ENCODE measurements at regions not wholly inside any gene's neighbourhood (a gene's known extent, or its start where the extent isn't known, plus 50 kb on each side); places are given as distances from the start of the nearest gene placed in this dataset.

DNA sequence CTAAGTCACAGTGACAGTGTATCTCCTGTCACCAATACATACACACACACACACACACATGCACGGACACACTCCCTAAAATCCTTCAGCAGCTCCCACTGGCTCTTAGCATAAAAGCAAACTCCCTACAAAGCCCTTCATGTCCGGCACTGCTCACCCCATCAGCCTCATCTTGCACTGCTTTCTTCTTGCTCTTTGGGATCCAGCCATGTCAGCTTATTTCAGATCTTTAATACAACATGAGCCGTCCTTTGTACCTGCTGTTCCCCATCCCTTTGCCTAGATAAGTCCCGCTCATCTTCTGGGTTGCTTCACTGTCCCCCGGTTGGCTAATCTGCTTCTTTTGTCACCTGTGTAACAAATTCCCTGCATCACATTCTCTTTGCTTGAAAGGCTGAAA, 82.1 kb upstream of the VAV3 start:
- CTCF ChIA-PET: no interaction called here
- H3K27ac Mint-ChIP-seq: no peak overlapping the region

GRCh38 chr1:108046026-108046425, 81.0 kb upstream of the VAV3 start:
- POLR2A ChIA-PET: interaction anchor here (1.2 kb wide), 1 partner anchor 78 kb away, joined by 3 read pairs; no protein-coding TSS in a partner anchor
- no peak for DNase-seq
- Mint-ChIP-seq H3K27ac (no peak overlapping the region), H3K4me3 (no peak overlapping the region), H3K9me3 (no peaks in the 10 kb centered on the region), H3K27me3 (peaks cover 3% of the 10 kb centered on the region), H3K36me3 (ENCODE audit: low read depth) (no peaks in the 10 kb centered on the region), H3K4me1 (peaks cover 36% of the 10 kb centered on the region)
- CTCF ChIA-PET: no interaction called here

More for the DNA sequence above, 82.1 kb upstream of the VAV3 start:
- no peaks in the 10 kb centered on the region for H3K9me3 Mint-ChIP-seq
- DNase-seq: no peak
- POLR2A ChIA-PET: no interaction called here
- peaks cover 3% of the 10 kb centered on the region for H3K27me3 Mint-ChIP-seq
- H3K36me3 Mint-ChIP-seq (ENCODE audit: low read depth): no peaks in the 10 kb centered on the region
- peaks cover 30% of the 10 kb centered on the region for H3K4me1 Mint-ChIP-seq
- no peak overlapping the region for H3K4me3 Mint-ChIP-seq

DNA sequence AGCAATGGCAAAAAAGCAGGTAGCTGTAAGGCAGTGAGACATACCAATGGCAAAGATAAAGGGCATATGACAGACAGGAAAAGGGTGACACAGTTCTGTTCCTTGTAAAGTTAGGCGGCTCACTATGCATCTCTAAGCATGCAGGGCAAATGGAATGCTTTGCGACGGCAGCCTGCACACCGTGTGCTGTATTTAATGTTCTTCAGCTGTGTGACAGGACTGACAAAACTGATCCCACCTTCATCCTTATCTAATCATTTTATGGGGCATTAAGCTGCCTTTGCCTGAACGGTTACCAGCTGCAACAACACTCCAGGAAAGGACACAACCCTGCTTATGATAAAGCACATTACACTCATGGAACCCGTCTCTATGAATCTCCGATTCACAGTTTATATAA, 80.5 kb upstream of the VAV3 start:
- Mint-ChIP-seq H3K27ac (no peak overlapping the region), H3K27me3 (peaks cover 3% of the 10 kb centered on the region), H3K4me3 (no peak overlapping the region), H3K9me3 (no peaks in the 10 kb centered on the region), H3K4me1 (peaks cover 30% of the 10 kb centered on the region), H3K36me3 (ENCODE audit: low read depth) (no peaks in the 10 kb centered on the region)
- DNase-seq: no peak
- ChIA-PET POLR2A (interaction anchor here (1.2 kb wide), 1 partner anchor 79 kb away, joined by 3 read pairs; no protein-coding TSS in a partner anchor), CTCF (no interaction called here)

DNA sequence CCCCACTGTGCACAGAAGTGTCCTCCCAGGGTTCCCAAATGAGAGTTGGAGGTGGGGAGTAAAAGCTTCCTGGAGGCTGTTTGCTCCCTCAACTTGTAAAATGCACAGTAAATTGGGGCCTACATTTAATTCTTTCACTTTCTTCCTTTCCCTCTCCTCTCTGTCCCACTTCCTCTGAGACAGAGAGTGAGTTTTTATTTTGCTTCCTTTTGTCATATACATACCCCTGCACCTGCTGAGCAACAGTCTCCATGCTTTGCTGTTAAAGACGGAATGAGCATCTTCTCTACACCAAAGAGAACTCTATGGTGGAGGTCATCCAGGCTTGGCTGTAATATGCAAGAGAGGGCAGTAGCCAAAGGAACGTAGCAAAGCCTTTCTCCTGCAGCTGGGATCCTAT, 79.3 kb upstream of the VAV3 start:
- POLR2A ChIA-PET: no interaction called here
- Mint-ChIP-seq H3K27ac (no peak overlapping the region), H3K27me3 (peaks cover 3% of the 10 kb centered on the region), H3K9me3 (no peaks in the 10 kb centered on the region), H3K4me1 (peaks cover 19% of the 10 kb centered on the region), H3K36me3 (ENCODE audit: low read depth) (no peaks in the 10 kb centered on the region), H3K4me3 (no peak overlapping the region)
- CTCF ChIA-PET: no interaction called here
- no peak for DNase-seq

DNA sequence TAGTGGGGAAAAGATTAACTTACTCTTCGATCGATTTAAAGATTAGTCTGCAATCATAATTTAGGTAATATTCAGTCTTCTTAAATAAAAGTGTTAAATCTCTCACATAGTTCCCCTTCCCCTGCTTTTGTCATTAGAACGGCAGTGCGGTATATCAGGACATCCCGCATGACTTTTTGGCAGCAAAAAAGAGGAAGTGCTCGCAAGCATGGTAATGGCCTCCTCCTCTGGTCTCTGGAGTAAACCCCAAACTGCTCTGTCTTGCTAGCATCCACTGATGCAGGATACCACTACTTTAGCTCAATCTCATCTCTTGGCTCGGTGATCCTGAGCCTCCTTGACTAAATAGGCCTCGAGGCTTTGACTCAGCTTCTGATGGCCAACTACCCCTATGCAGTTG, 78.7 kb upstream of the VAV3 start:
- no peak for DNase-seq
- CTCF ChIA-PET: no interaction called here
- H3K27ac Mint-ChIP-seq: no peak overlapping the region

DNA sequence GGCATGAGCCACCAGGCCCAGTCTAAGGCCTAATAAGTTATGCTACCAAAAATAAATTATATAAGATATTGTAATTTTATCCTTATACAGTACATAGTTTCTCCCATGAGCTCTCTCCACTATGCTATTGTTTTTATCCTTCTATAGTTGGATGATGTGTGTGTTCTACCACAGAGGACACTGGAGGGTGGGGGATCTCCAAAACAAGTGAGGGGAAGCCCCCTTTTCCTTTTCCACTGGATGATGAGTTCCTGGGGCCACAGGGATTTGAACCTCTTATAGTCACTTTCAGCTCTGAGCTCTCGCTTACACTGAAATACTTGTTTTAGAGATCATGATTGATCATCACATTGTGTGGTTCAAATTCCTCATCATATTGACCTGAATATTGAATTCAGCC, 77.6 kb upstream of the VAV3 start:
- H3K4me3 Mint-ChIP-seq: no peak overlapping the region
- ChIA-PET CTCF (no interaction called here), POLR2A (no interaction called here)
- DNase-seq: no peak
- H3K9me3 Mint-ChIP-seq: no peaks in the 10 kb centered on the region
- H3K4me1 Mint-ChIP-seq: peaks cover 10% of the 10 kb centered on the region
- peaks cover 3% of the 10 kb centered on the region for H3K27me3 Mint-ChIP-seq
- no peak overlapping the region for H3K27ac Mint-ChIP-seq
- no peaks in the 10 kb centered on the region for H3K36me3 Mint-ChIP-seq (ENCODE audit: low read depth)

More for the DNA sequence above, 78.7 kb upstream of the VAV3 start:
- POLR2A ChIA-PET: no interaction called here
- H3K4me1 Mint-ChIP-seq: peaks cover 13% of the 10 kb centered on the region
- H3K27me3 Mint-ChIP-seq: peaks cover 3% of the 10 kb centered on the region
- no peak overlapping the region for H3K4me3 Mint-ChIP-seq
- no peaks in the 10 kb centered on the region for H3K36me3 Mint-ChIP-seq (ENCODE audit: low read depth)
- H3K9me3 Mint-ChIP-seq: no peaks in the 10 kb centered on the region

DNA sequence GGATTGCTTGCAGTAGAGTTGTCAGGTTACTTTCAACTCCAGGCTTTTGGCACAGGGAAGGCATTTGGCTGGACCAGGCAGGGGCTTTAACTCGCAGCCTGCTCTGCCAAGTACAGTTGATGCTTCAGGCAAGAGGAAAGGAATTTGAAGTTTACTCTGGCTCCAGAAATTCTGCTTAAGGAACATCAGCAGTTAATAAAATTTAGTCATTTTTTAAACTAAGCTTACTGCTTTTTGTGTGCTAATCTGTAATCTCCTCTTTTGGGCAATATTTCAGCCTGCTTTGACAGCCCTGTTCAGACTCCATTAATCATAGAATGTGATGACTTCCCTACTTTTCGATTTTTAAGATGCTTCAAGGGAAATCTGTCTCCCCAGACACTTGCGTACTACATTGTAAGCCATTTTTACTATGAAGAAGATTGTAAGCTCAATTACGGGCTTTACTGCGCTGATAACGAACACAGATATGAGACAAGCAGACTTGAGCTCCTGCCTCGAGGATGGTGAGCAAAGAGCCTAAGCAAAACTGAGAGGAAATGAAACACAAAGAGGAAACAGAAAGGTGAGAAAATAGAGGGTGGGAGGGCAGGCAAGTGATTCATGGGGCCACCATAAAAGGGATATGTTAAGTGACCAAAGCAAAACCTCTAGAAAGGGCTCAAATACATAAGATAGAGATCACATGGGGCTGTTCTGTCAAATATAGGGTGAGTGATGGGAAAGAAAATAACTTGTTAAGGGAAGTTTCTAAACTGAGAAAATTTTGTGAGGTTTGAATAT, 76.6 kb upstream of the VAV3 start:
- no peaks in the 10 kb centered on the region for H3K9me3 Mint-ChIP-seq
- H3K27me3 Mint-ChIP-seq: no peaks in the 10 kb centered on the region
- ChIA-PET POLR2A (no interaction called here), CTCF (no interaction called here)
- no peak overlapping the region for H3K4me3 Mint-ChIP-seq
- peaks cover 10% of the 10 kb centered on the region for H3K4me1 Mint-ChIP-seq
- peak overlapping the region; percentile 19 for H3K27ac Mint-ChIP-seq
- no peaks in the 10 kb centered on the region for H3K36me3 Mint-ChIP-seq (ENCODE audit: low read depth)
- DNase-seq: no peak

GRCh38 chr1:108038653-108039236, 73.8 kb upstream of the VAV3 start:
- Mint-ChIP-seq H3K27ac (no peak overlapping the region), H3K4me1 (peaks cover 9% of the 10 kb centered on the region), H3K9me3 (no peaks in the 10 kb centered on the region), H3K36me3 (ENCODE audit: low read depth) (no peaks in the 10 kb centered on the region), H3K27me3 (no peaks in the 10 kb centered on the region), H3K4me3 (no peak overlapping the region)
- no peak for DNase-seq
- ChIA-PET POLR2A (interaction anchor here (0.7 kb wide), 1 partner anchor 124 kb away, joined by 3 read pairs; no protein-coding TSS in a partner anchor), CTCF (no interaction called here)

DNA sequence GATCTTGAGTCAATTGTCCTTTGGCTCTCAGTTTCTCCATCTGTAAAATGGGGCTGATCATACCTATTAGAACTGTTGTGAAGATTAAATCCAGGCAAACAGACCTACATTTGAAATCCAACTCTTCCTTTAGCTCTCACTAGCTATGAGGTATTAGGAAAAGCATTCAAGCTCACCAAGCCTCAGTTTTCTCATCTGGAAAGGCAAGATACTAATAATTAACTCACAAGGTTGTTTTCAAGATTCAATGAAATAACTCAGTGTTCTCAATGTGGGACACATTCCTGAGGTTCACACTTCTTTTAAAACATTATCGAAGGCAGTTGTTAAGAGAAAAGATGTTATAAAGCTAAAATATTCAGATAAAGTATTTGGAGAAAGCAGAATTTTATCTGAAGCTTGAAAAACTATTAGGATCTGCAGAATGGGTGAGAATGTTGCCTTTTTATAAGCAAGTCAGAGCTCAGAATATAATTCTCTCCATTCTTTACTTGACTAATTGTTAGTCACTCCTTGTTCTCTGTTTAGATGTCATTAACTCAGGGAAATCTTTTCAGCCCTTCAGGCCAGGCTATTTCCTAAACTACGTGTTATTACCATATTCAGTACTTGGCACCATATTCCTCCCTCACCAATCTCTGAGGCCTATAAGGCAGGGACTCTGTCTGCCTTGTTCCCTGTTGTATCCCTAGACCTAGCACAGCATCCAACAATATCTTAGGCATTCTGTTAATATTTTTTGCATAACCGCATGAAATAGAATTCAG, 72.0 kb upstream of the VAV3 start:
- H3K27ac Mint-ChIP-seq: no peak overlapping the region
- no peak for DNase-seq
- no peak overlapping the region for H3K4me3 Mint-ChIP-seq
- H3K4me1 Mint-ChIP-seq: peaks cover 7% of the 10 kb centered on the region
- H3K27me3 Mint-ChIP-seq: no peaks in the 10 kb centered on the region
- no peaks in the 10 kb centered on the region for H3K9me3 Mint-ChIP-seq
- ChIA-PET POLR2A (no interaction called here), CTCF (no interaction called here)
- no peaks in the 10 kb centered on the region for H3K36me3 Mint-ChIP-seq (ENCODE audit: low read depth)

DNA sequence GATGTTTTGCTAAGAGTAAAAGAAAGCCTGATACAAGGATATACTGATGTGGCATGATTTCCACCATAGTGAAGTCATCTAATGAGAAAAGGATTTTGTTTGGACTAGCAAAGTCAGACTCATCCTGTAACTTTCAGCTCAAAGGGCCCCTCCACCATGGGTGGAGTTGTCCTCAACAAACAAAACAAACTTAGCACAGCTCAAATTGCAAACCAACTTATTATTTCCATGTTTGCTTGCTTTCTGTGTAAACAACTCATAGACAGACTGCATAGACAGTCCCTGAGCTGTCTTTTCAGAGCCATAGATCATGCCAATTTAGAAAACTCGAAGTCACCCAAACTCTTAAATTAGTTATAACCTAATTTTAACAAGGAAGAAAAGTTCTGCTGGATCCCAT, 69.4 kb upstream of the VAV3 start:
- H3K27me3 Mint-ChIP-seq: no peaks in the 10 kb centered on the region
- CTCF ChIA-PET: no interaction called here
- POLR2A ChIA-PET: no interaction called here
- no peaks in the 10 kb centered on the region for H3K9me3 Mint-ChIP-seq
- H3K36me3 Mint-ChIP-seq (ENCODE audit: low read depth): no peaks in the 10 kb centered on the region
- no peak overlapping the region for H3K27ac Mint-ChIP-seq
- no peak for DNase-seq
- H3K4me3 Mint-ChIP-seq: no peak overlapping the region
- no peaks in the 10 kb centered on the region for H3K4me1 Mint-ChIP-seq

GRCh38 chr1:108033550-108033951, 68.6 kb upstream of the VAV3 start:
- Mint-ChIP-seq H3K27me3 (peaks cover 2% of the 10 kb centered on the region), H3K9me3 (no peaks in the 10 kb centered on the region), H3K4me1 (no peaks in the 10 kb centered on the region), H3K36me3 (ENCODE audit: low read depth) (no peaks in the 10 kb centered on the region), H3K4me3 (no peak overlapping the region), H3K27ac (no peak overlapping the region)
- DNase-seq: no peak
- CTCF ChIA-PET: no interaction called here
- POLR2A ChIA-PET: no interaction called here

DNA sequence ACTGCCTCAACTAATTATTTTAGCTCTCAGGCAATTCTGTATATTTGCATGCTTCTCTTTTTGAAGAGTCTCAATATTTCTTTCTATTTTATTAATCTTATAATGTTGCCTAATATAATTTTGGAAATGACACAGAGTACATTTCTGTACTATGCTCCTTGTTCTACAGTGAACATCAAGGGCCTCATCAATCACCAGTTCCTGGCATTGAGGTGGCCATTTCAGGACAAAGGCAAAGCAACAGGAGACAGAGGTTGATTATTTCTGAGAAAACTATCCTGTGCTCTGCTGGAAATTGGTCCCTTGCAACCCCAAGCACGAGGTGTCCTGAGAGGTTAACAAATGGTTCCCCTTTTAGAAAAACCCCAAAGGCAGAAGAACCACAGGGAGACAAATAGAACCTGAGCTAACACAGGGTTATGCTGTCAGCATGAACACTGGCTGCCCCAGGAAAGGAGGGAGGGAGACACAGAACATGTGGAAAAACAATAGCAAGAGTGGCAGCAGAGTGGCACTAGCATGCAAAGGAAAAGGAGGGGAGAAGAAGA, 63.9 kb upstream of the VAV3 start:
- no peak overlapping the region for H3K4me3 Mint-ChIP-seq
- DNase-seq: no peak
- no peaks in the 10 kb centered on the region for H3K4me1 Mint-ChIP-seq
- peaks cover 2% of the 10 kb centered on the region for H3K27me3 Mint-ChIP-seq
- H3K36me3 Mint-ChIP-seq (ENCODE audit: low read depth): no peaks in the 10 kb centered on the region
- no peak overlapping the region for H3K27ac Mint-ChIP-seq
- CTCF ChIA-PET: no interaction called here
- POLR2A ChIA-PET: no interaction called here
- H3K9me3 Mint-ChIP-seq: no peaks in the 10 kb centered on the region

DNA sequence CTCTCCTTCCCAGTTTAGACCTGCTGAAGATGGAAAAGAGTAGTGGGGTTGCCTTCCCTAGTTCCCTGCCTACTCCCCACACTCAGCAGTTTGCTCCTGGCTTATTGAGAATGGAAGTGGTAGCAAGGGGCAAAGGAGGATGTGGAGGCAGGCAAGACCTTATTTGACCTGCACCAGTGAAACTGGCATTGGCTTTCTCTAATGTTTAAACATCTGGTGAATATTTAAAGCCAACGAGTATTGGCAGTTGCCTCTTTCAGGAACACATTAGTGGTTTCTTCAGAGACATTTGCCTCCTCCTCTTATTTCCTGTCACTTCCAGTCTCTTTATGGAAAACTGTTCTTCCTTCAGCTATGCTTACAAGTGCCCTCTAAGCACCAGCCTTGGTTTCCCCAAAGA, 62.4 kb upstream of the VAV3 start:
- CTCF ChIA-PET: no interaction called here
- H3K36me3 Mint-ChIP-seq (ENCODE audit: low read depth): no peaks in the 10 kb centered on the region
- peaks cover 2% of the 10 kb centered on the region for H3K27me3 Mint-ChIP-seq
- DNase-seq: no peak
- H3K4me1 Mint-ChIP-seq: no peaks in the 10 kb centered on the region
- H3K4me3 Mint-ChIP-seq: no peak overlapping the region
- POLR2A ChIA-PET: no interaction called here
- H3K9me3 Mint-ChIP-seq: no peaks in the 10 kb centered on the region
- no peak overlapping the region for H3K27ac Mint-ChIP-seq
